MM.1S (cell line): ENCODE measurements at regions not wholly inside any gene's neighbourhood (a gene's known extent, or its start where the extent isn't known, plus 50 kb on each side); places are given as distances from the start of the nearest gene placed in this dataset.

Experiments used
- EZH2 ChIP-seq: fragments of 300-600 bp; sonication (generic); optimal IDR thresholded peaks from 2 replicates; pipeline ENCODE3; 2017; ENCODE audit warnings: low read depth, mild to moderate bottlenecking, antibody characterized with exemption, low read length, mixed read lengths
- TF ChIP-seq, protein P1 (sequence below): fragments of 300-600 bp; sonication (generic); IDR thresholded peaks from 2 replicates; pipeline ENCODE4 v1.5.1; 2016; ENCODE audit warnings: antibody characterized with exemption, low read length, mixed read lengths

GRCh38 chr12:24224401-24224800, 274.9 kb upstream of the SOX5 start:
- TF ChIP-seq, protein P1, sequence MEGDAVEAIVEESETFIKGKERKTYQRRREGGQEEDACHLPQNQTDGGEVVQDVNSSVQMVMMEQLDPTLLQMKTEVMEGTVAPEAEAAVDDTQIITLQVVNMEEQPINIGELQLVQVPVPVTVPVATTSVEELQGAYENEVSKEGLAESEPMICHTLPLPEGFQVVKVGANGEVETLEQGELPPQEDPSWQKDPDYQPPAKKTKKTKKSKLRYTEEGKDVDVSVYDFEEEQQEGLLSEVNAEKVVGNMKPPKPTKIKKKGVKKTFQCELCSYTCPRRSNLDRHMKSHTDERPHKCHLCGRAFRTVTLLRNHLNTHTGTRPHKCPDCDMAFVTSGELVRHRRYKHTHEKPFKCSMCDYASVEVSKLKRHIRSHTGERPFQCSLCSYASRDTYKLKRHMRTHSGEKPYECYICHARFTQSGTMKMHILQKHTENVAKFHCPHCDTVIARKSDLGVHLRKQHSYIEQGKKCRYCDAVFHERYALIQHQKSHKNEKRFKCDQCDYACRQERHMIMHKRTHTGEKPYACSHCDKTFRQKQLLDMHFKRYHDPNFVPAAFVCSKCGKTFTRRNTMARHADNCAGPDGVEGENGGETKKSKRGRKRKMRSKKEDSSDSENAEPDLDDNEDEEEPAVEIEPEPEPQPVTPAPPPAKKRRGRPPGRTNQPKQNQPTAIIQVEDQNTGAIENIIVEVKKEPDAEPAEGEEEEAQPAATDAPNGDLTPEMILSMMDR: no peak
- TF ChIP-seq EZH2: no peak
